ENCODE measurements at regions not wholly inside any gene's neighbourhood (a gene's known extent, or its start where the extent isn't known, plus 50 kb on each side); places are given as distances from the start of the nearest gene placed in this dataset.
A peak's percentile ranks its signal among the peaks of the same experiment; 100 is the strongest.

DNA sequence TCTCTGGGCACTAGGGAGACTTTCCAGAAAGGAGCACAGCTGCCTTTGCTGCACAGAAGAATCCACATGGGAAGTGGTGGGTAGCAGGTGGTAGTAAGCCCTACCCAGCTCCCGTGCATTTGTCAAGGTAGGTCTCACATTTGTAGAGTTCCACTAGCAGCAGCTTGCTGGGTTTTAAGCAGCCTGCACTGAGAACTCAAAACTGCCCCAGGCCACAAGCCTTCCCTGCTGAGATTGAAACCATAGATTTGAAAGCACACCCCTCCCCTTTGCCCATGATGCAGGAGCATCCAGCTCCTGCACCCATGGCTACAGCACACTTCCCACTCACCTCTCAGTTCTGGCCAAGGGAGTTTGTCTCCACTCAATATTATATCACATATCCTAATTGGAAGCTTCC, 604.5 kb upstream of the STEAP1 start:
- H3K9me3 Mint-ChIP-seq: peaks cover 10% of the 10 kb centered on the region
- Histone ChIP-seq H3K79me2 (replicated peaks; ENCODE audit: insufficient read depth) (no peaks in the 10 kb centered on the region), H3K36me3 (ENCODE audit: insufficient read depth) (no peaks in the 10 kb centered on the region), H3K27ac (ENCODE audit: low read depth) (no peak overlapping the region), H3K4me1 (ENCODE audit: insufficient read depth) (no peaks in the 10 kb centered on the region), H3K4me2 (no peak overlapping the region), H3F3A (replicated peaks; ENCODE audit: low read depth) (no peaks in the 10 kb centered on the region), H4K20me1 (replicated peaks; ENCODE audit: insufficient read depth) (no peaks in the 10 kb centered on the region), H2AFZ (peak overlapping the region; percentile 45; the same call in 1 of the 2 replicates), H3K4me3 (no peak overlapping the region), H3K27me3 (ENCODE audit: insufficient read depth) (no peaks in the 10 kb centered on the region), H3K9me2 (ENCODE audit: insufficient read depth) (no peaks in the 10 kb centered on the region)
- no peak overlapping the region for H3K27ac Mint-ChIP-seq
- no peak overlapping the region for H3K4me3 Mint-ChIP-seq
- ATAC-seq (no peak), DNase-seq (ENCODE audit: low spot score) (no peak)
- TF ChIP-seq POLR2AphosphoS5 (IDR thresholded peaks at IDR 0.05; ENCODE audit: low read depth) (no peak), STAT1 (IDR thresholded peaks at IDR 0.05; ENCODE audit: unreplicated experiment) (no peak), JUNB (IDR thresholded peaks at IDR 0.05; ENCODE audit: unreplicated experiment) (no peak), ZNF331 (CRISPR knock-in tag; IDR thresholded peaks at IDR 0.05; ENCODE audit: low read depth) (no peak), NANOG (IDR thresholded peaks at IDR 0.05; ENCODE audit: borderline replicate concordance) (no peak), EZH2phosphoT487 (IDR thresholded peaks at IDR 0.05; ENCODE audit: unreplicated experiment) (no peak), CREB1 (CRISPR knock-in tag; IDR thresholded peaks at IDR 0.05; ENCODE audit: low read depth) (no peak), ZNF114 (CRISPR knock-in tag; IDR thresholded peaks at IDR 0.05) (no peak), EZH2 (IDR thresholded peaks at IDR 0.05; ENCODE audit: low read depth, unreplicated experiment) (no peak)
- TF ChIP-seq, protein P1, sequence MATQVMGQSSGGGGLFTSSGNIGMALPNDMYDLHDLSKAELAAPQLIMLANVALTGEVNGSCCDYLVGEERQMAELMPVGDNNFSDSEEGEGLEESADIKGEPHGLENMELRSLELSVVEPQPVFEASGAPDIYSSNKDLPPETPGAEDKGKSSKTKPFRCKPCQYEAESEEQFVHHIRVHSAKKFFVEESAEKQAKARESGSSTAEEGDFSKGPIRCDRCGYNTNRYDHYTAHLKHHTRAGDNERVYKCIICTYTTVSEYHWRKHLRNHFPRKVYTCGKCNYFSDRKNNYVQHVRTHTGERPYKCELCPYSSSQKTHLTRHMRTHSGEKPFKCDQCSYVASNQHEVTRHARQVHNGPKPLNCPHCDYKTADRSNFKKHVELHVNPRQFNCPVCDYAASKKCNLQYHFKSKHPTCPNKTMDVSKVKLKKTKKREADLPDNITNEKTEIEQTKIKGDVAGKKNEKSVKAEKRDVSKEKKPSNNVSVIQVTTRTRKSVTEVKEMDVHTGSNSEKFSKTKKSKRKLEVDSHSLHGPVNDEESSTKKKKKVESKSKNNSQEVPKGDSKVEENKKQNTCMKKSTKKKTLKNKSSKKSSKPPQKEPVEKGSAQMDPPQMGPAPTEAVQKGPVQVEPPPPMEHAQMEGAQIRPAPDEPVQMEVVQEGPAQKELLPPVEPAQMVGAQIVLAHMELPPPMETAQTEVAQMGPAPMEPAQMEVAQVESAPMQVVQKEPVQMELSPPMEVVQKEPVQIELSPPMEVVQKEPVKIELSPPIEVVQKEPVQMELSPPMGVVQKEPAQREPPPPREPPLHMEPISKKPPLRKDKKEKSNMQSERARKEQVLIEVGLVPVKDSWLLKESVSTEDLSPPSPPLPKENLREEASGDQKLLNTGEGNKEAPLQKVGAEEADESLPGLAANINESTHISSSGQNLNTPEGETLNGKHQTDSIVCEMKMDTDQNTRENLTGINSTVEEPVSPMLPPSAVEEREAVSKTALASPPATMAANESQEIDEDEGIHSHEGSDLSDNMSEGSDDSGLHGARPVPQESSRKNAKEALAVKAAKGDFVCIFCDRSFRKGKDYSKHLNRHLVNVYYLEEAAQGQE (IDR thresholded peaks at IDR 0.05; ENCODE audit: unreplicated experiment): no peak
- TF ChIP-seq, protein P2, sequence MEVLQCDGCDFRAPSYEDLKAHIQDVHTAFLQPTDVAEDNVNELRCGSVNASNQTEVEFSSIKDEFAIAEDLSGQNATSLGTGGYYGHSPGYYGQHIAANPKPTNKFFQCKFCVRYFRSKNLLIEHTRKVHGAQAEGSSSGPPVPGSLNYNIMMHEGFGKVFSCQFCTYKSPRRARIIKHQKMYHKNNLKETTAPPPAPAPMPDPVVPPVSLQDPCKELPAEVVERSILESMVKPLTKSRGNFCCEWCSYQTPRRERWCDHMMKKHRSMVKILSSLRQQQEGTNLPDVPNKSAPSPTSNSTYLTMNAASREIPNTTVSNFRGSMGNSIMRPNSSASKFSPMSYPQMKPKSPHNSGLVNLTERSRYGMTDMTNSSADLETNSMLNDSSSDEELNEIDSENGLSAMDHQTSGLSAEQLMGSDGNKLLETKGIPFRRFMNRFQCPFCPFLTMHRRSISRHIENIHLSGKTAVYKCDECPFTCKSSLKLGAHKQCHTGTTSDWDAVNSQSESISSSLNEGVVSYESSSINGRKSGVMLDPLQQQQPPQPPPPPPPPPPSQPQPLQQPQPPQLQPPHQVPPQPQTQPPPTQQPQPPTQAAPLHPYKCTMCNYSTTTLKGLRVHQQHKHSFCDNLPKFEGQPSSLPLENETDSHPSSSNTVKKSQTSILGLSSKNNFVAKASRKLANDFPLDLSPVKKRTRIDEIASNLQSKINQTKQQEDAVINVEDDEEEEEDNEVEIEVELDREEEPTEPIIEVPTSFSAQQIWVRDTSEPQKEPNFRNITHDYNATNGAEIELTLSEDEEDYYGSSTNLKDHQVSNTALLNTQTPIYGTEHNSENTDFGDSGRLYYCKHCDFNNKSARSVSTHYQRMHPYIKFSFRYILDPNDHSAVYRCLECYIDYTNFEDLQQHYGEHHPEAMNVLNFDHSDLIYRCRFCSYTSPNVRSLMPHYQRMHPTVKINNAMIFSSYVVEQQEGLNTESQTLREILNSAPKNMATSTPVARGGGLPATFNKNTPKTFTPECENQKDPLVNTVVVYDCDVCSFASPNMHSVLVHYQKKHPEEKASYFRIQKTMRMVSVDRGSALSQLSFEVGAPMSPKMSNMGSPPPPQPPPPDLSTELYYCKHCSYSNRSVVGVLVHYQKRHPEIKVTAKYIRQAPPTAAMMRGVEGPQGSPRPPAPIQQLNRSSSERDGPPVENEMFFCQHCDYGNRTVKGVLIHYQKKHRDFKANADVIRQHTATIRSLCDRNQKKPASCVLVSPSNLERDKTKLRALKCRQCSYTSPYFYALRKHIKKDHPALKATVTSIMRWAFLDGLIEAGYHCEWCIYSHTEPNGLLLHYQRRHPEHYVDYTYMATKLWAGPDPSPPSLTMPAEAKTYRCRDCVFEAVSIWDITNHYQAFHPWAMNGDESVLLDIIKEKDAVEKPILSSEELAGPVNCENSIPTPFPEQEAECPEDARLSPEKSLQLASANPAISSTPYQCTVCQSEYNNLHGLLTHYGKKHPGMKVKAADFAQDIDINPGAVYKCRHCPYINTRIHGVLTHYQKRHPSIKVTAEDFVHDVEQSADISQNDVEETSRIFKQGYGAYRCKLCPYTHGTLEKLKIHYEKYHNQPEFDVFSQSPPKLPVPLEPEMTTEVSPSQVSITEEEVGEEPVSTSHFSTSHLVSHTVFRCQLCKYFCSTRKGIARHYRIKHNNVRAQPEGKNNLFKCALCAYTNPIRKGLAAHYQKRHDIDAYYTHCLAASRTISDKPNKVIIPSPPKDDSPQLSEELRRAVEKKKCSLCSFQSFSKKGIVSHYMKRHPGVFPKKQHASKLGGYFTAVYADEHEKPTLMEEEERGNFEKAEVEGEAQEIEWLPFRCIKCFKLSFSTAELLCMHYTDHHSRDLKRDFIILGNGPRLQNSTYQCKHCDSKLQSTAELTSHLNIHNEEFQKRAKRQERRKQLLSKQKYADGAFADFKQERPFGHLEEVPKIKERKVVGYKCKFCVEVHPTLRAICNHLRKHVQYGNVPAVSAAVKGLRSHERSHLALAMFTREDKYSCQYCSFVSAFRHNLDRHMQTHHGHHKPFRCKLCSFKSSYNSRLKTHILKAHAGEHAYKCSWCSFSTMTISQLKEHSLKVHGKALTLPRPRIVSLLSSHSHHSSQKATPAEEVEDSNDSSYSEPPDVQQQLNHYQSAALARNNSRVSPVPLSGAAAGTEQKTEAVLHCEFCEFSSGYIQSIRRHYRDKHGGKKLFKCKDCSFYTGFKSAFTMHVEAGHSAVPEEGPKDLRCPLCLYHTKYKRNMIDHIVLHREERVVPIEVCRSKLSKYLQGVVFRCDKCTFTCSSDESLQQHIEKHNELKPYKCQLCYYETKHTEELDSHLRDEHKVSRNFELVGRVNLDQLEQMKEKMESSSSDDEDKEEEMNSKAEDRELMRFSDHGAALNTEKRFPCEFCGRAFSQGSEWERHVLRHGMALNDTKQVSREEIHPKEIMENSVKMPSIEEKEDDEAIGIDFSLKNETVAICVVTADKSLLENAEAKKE (CRISPR knock-in tag; IDR thresholded peaks at IDR 0.05): no peak
- TF ChIP-seq, protein P3, sequence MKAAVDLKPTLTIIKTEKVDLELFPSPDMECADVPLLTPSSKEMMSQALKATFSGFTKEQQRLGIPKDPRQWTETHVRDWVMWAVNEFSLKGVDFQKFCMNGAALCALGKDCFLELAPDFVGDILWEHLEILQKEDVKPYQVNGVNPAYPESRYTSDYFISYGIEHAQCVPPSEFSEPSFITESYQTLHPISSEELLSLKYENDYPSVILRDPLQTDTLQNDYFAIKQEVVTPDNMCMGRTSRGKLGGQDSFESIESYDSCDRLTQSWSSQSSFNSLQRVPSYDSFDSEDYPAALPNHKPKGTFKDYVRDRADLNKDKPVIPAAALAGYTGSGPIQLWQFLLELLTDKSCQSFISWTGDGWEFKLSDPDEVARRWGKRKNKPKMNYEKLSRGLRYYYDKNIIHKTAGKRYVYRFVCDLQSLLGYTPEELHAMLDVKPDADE (IDR thresholded peaks at IDR 0.05): no peak
- TF ChIP-seq, protein P4, sequence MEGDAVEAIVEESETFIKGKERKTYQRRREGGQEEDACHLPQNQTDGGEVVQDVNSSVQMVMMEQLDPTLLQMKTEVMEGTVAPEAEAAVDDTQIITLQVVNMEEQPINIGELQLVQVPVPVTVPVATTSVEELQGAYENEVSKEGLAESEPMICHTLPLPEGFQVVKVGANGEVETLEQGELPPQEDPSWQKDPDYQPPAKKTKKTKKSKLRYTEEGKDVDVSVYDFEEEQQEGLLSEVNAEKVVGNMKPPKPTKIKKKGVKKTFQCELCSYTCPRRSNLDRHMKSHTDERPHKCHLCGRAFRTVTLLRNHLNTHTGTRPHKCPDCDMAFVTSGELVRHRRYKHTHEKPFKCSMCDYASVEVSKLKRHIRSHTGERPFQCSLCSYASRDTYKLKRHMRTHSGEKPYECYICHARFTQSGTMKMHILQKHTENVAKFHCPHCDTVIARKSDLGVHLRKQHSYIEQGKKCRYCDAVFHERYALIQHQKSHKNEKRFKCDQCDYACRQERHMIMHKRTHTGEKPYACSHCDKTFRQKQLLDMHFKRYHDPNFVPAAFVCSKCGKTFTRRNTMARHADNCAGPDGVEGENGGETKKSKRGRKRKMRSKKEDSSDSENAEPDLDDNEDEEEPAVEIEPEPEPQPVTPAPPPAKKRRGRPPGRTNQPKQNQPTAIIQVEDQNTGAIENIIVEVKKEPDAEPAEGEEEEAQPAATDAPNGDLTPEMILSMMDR (conservative IDR thresholded peaks at IDR 0.05; ENCODE audit: low read depth in 2 of 2): no peak
- peaks cover 6% of the 10 kb centered on the region for H3K27me3 Mint-ChIP-seq (ENCODE audit: insufficient read depth, low read depth, poor library complexity)
- no peaks in the 10 kb centered on the region for H3K36me3 Mint-ChIP-seq (ENCODE audit: low read depth)
- H3K4me1 Mint-ChIP-seq: no peaks in the 10 kb centered on the region
